Activated CD4-positive, alpha-beta T cell treated with anti-CD3 and anti-CD28 coated beads, Interleukin-2, amount 50 U/mL, for 16 hours (primary cell): ENCODE measurements at regions not wholly inside any gene's neighbourhood (a gene's known extent, or its start where the extent isn't known, plus 50 kb on each side); places are given as distances from the start of the nearest gene placed in this dataset.
"Not testable (repeated sequence)": the region's sequence is repeated elsewhere in the genome, so short reads cannot be mapped to it uniquely, and the experiment has no call there.

Source experiments
- DNase-seq: peaks from one replicate; pipeline ENCODE4 v3.0.0-alpha.2; 2020

DNA sequence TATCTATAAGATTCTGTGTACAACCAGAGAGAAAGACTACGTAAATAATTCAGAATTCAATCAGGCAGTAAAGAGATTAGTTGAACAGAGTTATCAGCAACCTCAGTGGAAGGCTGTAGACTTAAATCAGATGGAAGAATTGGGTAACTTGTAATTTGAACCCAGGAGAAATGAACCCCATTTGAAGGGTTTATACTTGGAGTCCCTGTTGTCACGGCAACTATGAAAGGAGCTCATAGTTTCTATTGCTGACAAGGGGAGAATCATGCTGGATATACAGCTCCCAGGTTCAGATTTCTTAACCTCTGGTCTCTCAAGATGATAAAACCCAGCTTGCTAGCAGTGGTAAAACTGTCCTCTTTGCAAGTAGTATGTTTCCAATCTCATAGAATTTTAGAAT, 54.4 kb upstream of the BMP4 start:
- DNase-seq, result no peak

DNA sequence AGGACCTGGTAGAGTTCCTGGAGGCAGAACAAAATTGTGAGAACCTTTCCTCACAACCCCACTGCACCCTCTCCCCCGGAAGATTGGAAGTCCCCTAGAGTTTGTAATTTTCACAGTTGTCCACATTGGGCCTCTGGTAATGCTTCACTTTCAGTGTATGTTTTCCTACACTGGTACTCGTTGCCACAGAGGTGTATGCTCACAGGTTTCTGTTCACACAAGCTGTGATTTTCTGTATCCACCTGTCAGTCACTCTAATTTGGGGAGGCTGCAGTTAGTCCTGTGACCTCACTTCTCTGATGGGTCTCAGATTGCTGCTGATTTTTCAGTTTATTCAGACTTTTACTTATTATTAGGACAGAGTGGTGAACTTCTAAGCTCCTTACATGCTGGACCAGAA, 66.4 kb upstream of the BMP4 start:
- no peak for DNase-seq

DNA sequence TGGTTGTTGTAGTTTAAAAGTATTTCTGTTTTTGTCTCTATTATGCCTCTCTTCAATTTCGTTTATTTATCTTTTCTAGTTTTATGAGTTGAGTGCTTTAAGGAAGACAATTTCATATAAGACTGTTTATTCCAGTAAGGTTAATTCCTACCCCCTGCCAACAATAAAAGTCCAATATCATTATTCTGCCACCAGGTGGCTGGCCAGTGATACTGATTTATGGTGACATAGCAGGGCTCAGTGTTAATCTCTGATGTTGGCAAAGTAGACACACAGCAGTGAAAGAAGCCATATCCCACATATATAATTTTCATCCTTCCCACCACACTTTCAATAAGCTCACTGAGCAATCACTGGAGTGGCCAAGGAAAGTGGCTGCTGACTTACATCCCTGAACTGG, 69.0 kb upstream of the BMP4 start:
- DNase-seq, result no peak

DNA sequence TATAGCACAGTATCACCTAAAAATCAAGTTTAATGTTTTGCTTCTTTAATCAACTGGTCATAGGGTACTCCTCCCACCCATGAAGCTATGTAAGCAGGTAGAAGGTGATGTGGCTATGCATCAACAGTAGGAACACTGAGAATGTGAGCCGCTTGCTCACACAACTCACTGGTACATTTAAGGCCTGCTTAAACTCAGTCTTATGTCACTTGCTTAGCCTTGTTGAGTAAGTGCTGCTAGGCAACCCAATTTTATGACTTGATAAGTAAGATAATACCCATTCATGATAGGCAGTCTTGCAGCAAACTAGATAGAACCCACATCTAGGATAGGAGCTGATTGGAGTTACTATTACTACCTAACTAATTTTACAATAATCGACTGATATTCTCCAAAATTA, 70.0 kb upstream of the BMP4 start:
- no peak for DNase-seq

DNA sequence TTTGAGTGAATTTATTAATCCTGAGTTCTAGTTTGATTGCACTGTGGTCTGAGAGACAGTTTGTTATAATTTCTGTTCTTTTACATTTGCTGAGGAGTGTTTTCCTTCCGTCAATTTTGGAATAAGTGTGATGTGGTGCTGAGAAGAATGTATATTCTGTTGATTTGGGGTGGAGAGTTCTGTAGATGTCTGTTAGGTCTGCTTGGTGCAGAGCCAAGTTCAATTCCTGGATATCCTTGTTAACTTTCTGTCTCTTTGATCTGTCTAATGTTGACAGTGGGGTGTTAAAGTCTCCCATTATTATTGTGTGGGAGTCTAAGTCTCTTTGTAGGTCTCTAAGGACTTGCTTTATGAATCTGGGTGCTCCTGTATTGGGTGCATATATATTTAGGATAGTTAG, 74.4 kb upstream of the BMP4 start:
- DNase-seq, result not testable (repeated sequence)

DNA sequence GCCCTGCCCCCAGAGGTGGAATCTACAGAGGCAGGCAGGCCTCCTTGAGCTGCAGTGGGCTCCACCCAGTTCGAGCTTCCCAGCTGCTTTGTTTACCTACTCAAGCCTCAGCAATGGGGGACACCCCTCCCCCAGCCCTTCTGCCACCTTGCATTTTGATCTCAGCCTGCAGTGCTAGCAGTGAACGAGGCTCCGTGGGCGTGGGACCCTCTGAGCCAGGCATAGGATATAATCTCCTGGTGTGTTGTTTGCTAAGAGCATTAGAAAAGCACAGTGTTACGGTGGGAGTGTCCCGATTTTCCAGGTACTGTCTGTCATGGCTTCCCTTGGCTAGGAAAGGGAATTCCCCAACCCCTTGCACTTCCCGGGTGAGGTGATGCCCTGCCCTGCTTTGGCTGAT, 76.7 kb upstream of the BMP4 start:
- DNase-seq, result not testable (repeated sequence)

DNA sequence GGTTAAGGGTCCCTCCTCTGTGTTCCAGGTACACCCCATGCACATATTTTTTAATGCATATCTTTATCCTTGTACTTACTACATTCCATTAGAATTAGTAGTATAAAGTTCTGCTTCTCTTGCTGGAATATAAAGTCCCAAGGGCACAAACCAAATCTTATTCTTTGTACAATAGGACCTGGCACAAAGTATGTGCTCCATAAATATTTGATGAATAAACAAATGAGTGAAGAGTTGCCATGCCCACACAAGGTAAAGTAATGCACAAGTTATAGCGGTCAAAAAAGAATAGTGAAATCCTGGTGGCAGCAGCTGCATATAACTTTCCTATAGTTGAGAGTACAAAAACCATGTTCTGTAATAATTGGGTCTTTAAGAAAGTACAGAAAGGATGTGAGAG, 82.1 kb upstream of the BMP4 start:
- no peak for DNase-seq

DNA sequence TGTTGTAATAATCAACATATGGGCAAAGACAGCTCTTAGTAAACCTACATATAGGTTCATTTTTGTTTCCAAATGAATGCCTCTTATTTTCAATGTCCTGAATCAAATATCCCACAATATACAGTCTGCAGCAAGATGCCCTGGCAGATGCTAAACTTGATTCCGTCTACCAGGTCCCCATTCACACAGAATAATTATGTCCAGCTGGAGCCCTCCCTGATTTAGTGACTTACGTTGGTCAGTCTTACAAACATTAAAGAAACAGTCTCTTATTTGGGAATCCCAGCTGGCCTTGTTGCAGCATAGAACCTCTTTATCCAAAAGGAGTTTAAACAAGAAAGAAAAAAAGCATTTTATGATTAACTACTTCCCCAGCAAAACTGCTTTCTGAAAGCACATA, 82.7 kb upstream of the BMP4 start:
- no peak for DNase-seq

DNA sequence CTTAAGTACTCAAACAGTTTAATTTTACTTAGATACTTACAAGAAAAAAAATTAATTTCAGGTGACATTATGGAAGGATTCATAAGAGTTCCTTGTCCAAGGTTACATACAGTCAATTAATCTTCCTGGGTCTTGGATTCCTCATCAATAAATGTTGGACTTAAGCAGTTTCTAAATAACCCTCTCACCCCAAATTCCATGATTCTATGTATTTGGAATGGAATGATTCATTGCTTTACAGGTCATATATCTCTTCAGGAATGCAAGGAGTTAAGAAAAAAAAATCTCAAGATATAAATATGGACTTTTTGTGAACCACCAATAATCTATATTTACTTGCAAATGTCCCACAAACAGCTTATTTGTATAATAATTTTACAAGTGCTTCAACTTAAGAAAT, 84.2 kb upstream of the BMP4 start:
- no peak for DNase-seq

DNA sequence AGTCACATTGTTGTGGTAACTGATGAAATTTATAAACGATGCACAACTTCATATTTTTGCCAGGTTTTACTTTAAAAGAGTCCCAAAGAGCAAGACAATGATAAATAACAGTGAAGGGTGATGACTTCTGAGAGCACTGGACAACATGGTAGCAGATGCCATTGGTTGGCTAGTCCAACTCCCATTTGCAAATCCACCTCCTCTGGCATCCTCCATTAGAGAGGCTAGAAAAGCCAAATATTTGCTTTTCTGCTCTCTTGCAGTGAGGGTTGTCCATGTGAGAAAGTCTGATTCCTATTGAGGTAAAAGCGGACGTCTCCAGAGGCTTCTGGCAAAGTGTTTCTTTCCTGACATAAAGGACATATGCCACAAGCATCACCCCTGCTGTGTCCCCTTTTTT, 89.6 kb upstream of the BMP4 start:
- DNase-seq, result no peak

DNA sequence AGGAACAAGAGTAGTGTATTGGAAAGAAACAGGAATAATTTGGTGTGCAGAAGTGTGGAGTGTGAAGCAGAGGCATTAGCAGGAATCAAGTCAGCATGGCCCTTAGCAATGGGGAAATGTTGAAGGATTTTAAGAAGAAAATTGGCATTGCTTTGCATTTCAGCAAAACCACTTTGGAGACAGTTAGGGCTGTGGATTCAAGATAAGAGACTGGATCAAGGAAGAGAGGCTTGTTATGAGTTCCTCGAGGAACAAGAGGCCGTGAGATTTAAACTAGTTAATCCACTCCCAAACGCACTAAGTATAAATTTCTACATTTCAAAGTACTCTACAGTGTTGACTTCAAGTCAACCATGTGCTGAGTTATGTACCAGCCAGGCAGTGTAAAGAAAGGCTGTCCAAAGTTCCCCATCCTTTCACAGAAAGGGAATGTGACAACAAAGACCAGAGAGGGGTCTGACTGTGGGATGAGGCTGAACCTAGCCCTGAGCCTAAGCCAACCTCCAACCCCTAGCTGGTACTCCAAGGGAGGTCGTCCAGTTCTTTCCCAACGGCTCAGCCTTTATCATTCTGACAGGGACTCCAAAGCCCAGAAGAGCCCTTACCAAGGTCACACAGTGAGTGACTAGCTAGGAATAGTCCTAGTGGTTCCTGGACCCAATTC, 91.2 kb upstream of the BMP4 start:
- DNase-seq, result no peak

DNA sequence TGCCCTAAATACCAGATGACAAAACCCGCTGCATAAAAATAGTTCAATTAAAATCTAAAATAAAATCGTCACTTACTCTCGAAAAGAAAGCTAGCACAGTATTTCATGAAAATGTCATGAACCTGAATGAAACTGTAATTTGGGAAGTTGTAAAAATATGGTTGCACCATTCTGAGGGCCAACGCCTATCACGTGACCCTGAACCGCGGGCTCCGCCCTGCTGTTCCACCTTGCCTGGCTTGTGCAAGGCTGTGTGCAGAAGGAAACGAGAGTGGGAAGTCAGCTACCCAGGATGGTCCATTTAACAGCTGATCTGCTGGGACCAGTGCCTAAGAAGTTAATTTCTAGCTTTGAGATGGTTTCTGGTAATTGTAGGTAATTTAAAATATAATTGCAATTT, 91.7 kb upstream of the BMP4 start:
- no peak for DNase-seq

DNA sequence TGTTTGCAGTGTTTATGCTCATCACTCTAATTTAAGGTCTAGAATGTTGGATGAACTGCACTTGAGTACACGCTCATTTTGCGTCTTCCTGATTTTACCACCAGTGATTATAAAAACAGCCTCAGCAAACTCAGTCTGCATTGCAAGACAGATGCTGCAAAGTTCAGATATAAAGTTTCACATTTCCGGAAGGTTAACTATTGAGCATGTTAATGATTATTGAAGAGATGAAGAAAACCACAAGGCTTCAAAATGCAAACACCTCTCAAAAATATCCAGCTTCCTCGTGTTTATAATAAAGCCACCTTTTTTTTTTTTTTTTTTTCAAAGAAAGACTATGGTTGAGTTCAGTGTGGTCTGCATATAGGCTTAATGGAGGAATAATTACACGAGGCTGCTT, 92.1 kb upstream of the BMP4 start:
- DNase-seq, result no peak

DNA sequence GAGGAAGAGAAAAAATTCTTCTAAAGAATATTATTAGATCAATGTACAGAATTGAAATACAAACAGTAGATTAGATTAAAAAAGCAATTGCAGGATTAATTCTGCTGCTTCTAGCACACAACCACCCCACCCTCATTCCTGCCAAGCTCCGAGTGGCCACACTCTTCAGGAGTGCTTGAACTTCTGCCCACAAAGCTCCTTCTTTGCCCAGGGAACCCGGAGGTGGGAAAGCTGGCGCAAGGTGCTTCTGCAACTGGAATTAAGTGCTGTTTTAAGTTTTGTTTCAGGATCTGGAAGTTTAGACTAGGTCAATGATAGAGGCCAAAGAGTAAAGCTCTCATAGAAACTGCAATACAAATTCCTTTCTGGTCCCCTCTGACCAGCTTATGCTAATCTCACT, 94.1 kb upstream of the BMP4 start:
- DNase-seq, result no peak

DNA sequence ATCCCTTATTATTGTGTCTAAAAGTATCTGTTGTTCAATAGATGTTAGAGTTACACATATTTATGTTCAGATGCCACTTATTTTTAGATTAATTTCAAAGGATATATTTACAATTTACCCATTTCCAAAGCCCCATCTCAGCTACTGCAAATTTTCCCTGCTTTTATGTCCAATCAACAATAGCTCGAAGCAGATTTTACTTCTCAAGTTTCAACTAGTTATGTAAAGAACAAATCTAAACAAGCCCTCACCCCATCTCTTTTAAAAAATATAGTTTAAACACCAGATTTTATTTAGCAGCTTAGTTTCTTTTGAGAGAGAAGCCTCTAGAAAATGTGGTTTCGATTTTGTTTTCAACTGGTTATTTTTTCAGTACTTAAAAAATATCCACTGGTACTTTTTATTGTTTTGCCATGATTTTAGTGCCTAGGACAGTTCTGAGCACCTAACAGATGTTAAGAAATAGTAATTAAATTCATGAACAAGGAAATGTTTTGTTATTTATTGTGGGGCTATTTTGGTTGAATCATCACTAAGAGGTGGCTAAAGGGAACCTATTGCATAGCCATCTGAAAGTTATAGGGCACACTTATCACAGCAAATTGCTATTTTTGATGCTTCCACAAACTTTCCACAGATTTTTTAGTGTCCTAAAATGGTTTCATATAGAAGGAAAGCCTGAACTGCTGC, 96.2 kb upstream of the BMP4 start:
- no peak for DNase-seq

DNA sequence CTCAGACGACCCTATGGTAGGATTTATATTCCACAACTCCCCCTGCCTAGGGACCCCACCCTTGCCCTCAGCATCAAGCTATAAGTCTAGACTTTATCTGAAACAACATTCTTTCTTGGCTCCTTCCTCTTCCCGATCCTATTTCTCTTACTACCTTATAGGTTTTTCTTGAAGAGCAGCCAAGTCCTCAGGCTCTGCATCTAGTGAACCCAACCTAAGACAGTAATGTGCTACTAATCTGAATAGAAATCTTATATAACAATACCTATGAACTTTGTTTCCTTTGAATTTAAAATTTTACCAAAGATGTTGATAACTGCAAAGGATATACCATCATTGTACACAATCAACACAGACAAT, 96.7 kb upstream of the BMP4 start:
- DNase-seq, result no peak

DNA sequence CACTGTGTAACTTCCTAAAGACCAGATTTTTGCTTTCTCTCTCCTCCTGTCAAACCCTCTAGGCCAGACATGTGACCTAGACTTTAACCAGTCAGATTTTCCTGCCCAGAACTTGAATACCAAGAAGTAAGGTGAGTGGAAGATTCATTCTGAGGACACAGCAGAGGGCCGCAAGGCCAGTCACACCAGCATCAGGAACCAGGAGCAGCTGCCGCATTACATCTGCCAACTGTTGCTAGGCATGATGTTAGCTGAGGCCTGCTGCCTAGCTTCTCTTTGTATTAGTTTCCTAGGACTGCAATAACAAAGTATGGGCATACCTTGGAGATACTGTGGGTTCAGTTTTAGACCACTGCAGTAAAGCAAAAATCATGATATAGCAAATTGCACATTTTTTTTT, 101.9 kb upstream of the BMP4 start:
- no peak for DNase-seq

DNA sequence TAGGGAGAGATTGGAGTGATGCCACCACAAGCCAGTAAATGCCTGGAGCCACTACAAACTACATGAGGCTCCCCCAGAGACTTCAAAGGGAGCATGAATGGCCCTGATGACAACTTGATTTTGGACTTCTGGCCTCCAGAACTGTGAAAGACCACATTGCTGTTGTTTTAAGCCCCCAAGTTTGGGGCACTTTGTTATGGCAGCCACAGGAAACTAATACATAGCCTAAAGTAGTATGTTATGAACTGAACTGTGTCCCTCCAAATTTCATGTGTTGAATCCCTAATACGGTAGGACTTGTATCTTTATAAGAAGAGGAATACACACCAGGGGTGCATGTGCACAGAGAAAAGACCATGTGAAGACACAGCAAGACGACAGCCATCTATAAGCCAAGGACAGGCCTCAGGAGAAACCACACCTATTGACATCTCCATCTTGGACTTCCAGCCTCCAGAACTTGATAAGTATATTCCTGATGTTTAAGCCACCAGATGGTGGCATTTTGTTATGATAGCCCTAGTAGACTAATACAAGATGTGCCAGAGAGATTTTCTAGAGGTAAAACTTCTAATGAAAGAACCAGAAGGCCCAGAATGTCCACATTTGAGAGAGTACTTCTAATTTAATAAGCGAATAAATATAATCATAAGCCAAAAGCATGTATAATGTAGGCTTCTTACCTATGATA, 127.1 kb upstream of the BMP4 start:
- DNase-seq, result no peak

DNA sequence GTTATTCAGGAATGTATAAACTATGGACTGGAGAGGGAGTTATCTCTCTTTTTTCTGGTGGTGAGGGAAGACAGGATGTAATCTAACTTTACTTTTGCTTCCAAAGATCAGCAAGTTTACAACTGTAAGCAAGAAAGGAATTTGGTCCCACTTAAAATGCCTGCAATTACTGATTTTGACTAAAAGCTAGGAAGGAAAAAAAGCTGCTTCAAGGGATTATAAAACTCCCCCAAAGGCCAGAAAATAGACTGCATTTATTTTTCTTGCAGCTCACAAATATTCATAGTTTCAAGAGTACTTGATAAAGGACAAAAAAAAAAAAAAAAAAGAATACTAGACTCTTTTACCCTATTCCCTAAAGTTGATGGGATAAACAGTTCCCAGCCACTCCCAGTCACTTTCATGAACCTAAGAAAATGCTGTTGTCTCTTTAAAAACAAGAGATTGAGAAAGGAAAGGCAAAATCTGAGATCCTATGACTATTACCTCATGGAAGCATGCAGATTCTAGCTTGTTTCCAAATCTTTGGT, 128.7 kb upstream of the BMP4 start:
- DNase-seq, result no peak

DNA sequence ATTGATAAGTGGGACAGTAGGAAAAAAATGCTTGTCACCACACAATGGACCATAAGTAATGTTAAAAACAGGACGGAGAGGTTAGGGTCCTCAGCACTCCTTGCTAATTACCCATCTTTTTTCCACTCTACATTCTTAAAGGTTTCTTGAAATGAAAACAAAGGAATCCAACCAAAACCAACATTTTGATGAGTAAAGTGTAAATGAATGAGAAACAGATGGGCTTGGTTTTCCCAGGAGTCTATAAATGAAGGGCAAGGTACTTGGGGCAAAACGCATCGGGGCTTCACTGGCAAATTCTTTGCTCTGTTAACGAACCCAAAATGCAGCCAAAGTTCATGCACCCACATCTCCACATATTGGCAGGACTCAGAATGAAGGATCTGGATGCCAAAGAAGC, 129.2 kb upstream of the BMP4 start:
- no peak for DNase-seq

DNA sequence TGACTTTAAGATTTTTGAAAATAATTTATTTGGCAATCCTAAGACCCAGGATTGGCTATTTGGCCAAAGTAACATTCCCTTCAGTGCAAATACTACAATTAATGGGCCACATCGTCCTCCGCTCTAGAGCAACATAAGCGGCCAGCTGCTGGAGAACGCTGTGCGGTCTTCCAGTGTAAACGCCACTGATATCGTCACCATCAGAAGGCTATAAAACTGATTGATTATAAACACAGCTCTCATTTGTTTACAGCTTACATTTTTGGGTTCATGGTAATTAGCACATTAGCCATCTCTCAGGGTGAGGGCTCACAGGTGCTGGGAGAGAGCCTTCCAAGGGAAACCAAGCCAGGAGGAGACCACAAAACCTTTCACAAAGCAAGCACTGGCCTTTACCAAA, 130.1 kb upstream of the BMP4 start:
- DNase-seq, result no peak

DNA sequence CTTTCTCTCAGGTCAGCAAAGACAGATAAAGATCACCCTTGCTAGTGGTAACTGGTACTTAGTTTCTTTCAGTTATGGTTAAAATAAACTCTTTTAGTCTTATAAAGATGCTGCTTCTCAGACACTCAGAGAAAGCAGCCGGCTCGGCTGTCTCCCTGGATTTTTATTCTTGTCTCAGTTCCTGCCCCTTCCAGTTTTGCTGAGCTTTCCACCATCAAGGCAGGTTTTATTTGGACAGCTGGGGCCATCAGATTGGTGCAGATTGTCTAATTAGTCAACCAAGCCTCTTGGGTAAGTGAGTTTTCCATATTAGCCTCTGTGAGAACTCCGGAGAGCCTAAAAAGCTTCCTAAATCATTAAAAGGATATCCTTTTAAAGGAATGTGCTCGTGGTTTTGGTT, 130.8 kb upstream of the BMP4 start:
- no peak for DNase-seq

DNA sequence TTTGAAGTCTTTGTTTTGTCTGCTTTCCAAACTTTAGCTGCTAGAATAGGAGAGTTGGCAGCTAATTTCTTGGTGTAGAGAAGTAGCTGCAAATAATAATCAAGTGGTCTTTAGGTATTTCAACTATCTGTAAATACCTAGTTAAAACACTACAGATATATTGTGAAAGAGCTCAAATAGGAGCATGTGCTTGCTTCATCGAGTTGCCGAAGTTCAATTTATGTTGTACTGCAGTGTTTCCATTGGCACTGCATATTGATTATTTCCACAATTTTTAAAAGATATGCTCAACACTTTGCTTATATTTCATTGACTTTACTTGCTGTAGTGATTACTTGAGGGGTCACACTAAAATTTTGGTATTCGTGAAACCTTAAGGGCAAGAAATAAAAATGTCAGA, 131.6 kb upstream of the BMP4 start:
- no peak for DNase-seq

DNA sequence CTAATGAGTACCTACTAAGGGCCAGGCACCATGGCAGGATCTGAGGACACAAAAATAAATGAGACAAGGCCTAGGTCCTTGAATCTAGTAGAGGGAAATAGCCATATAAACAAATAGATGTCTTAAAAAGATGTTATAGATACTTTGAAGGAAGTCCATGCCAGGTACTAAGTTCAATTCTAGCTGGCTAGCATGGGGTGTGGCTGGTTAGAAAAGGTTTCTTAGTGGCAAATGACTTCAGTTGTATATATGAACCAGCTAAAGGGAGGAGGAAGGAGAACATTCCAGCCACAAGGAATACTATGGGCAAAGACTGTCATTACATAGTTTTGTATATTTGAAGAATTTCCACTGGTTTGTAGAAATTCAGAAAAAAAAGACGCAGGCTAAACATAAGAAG, 133.6 kb upstream of the BMP4 start:
- DNase-seq, result no peak

DNA sequence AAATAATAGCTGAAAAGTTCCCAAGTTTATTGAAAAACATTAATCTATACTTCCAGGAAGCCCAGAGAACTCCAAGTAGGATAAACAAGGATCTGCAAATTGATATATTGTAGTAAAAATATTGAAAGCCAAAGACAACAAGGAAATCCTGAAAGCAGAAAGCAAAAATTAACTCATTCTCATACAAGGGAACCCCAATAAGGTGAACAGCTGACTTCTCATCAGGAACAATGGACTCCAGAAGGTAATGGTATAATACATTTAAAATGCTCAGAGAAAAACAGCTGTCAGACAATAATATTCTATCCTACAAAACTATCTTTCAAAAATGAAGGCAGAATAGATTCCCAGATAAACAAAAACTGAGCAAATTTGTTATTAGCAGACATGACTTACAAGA, 138.1 kb upstream of the BMP4 start:
- no peak for DNase-seq
